NCI-H2107 treated with DMSO at 0.1 percent for 48 hours (cell line): ENCODE measurements at regions not wholly inside any gene's neighbourhood (a gene's known extent, or its start where the extent isn't known, plus 50 kb on each side); places are given as distances from the start of the nearest gene placed in this dataset.

ENCODE experiments used
- DNase-seq: peaks from one replicate; lab custom pipeline; 2025; ENCODE audit not compliant: unreplicated experiment; lab: John Stamatoyannopoulos, UW

DNA sequence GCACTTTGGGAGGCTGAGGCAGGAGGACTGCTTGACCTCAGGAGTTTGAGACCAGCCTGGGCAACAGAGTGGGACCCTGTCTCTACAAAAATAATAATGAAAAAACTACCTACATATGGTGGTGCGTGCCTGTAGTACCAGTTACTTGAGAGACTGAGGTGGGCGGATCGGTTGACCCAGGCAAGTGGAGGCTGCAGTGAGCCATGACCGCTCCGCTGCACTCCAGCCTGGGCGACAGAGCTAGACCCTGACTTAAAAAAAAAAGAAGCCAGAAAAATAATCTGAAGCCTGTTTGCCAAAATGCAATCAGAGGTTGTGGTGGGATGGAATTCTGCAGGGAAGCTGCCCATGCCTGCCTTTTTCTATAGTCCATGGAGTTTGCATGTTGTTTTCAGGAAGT lies 50.4 kb upstream of the GGTA1 start:
- DNase-seq = no peak

DNA sequence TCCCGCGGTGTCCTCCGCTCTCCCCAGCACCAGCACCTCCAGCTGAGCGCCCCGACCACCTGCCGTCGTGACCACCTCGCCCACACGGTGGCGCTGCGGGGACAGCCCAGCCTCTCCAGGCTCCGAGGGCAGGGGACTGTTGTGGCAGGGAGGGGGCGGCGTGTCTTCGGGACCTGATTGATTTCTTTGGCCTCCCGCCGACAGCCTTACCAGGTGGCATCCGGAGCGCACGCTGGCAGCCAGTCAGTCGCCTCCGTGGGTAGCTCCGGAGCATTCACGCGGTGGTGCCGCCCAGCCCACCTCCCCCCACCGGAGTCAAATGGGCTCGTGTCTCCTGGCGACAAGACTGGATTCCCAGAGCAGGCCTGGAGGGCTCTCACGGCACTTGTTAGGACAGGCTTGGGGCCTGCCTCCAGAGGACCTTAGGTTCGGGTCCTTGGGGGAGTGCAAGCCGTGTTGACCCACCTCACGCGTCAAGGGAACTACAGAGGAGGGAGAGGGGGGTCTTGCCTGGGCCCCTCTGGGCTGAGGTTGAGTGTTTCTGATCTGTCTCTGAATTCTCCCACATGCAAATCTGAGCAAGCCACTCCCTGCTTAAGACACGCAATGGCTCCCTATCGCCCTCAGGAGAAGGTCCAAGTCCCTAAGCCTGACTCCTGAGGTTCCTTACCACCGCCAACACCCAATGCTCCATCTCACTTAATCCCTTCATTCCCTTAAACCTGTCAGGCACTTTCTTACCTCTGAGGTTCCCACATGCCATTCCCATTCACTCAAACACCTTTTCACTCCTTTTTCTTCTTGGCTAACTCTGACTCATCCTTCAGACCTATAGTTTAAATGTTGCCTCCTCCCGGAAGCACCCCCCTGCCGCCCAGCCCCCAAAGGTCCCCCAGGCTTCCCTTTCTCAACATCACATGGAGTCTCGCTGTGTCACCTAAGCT lies 51.2 kb upstream of the GGTA1 start:
- DNase-seq = peak; percentile 28

DNA sequence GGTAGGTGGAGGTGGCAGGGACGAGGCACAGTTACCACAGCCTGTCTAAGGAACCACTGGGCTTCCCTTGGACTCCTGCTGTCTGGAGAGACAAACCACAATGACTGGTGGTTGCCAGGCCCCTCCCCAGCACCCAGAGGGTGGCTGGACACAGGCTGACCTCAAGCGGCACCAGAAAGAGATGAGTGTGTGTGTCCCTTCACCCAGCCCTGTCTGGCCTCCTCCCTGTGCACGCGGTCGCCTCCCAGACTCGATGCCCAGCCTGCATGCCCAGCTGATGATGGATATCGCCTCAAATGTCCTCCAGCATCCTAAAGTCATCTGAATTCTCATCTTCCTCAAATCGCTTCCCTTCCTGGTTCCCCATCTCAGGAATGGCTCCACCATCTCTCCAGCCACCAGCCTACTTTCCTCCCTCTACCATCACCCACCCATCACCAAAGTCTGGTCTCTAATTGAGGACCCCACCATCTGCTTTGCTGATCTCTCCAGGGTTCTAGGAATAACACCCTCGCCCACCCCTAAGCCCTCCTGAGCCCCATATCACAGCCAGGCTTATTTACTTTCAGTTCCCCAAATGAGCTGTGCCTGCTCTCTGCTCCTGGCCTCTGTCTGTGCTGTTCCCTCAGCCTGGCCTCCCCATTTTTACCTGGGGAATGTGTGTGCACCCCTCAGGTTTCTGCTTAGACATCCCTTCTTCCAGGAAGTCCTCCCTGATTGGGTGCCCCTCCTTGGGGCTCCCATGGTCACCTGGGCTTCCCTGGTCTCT lies 52.5 kb upstream of the GGTA1 start:
- DNase-seq = no peak

- no peak for DNase-seq
These were observed 56.4 kb upstream of the GGTA1 start for GRCh38 chr9:121556082-121556481.

DNA sequence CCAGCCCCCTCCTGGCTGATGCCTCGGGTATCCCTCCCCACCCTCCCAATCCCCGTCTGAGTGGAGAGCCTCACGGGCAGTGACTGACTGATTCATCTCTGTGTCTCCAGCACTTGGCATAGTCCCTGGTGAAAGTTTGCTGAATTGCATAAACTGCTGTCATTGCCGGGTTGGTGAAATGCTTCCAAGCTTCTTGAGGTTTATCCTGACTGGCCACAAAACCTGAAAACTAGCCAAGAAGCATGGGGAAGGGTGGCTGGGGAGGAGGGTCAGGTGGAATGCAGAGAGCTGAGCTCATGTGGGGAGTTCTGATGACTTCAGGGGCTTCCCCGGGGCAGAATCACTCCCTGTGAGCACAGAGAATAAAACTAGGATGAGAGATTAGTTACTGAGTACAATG lies 56.9 kb upstream of the GGTA1 start:
- no peak for DNase-seq

DNA sequence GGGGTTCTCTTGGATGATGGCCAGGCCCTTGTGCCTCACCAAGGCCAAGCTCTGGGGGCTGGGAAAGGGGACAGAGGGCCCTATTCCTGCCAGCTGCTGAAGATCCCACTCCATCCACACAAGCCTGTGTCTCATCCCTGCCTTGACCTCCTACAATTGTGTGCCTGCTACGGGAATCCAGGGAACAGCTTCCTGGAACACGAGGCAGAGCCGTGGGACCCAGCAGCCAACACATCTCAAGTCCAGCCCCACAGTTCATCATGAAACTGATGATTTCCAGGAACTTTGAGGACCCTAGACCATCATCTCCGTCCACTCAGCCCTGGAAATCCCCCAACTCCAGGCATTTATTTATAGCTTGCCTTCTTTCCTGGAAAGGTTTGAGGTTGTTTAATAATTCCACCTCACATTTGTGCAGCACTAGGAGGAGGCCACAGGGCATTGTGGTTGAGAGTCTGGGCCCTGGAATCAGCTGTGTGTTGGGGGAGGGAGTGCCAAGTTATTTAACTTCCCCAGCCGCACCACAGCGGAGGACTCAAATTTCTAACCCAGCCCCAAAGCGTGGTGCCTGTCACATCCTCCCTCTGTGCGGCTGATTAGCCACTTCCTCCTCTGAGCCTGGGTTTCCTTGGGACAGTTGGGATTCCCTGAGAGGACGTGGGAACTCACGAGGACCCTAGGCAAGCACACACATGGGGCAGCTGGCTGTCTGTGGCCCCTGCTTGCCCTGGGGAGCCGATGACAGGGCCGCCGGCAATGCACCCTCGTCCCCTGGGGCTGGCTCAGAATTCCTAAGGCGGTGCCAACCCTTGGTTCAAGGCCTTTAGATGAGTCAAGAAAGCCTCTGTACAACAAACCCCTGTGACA lies 58.2 kb upstream of the GGTA1 start:
- peak; percentile 53 for DNase-seq

GRCh38 chr9:121558473-121558872 lies 58.8 kb upstream of the GGTA1 start:
- DNase-seq = no peak

DNA sequence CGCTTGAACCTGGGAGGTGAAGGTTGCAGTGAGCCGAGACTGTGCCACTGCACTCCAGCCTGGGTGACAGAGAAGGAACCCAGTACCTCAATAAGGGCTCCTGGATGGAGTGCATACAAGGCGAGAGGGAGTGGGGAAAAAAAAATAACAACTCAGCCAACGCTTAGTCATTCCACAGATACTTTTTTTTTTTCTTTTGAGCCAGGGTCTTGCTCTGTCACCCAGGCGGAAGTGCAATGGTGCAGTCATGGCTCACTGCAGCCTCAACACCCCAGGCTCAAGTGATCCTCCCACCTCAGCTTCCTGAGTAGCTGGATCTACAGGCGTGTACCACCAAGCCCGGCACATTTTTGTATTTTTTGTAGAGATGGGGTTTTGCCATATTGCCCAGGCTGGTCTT lies 59.5 kb upstream of the GGTA1 start:
- no peak for DNase-seq

- DNase-seq = no peak
These were observed 61.3 kb upstream of the GGTA1 start for GRCh38 chr9:121560921-121561320.

- DNase-seq = no peak
These were observed 62.0 kb upstream of the GGTA1 start for GRCh38 chr9:121561385-121562222.

DNA sequence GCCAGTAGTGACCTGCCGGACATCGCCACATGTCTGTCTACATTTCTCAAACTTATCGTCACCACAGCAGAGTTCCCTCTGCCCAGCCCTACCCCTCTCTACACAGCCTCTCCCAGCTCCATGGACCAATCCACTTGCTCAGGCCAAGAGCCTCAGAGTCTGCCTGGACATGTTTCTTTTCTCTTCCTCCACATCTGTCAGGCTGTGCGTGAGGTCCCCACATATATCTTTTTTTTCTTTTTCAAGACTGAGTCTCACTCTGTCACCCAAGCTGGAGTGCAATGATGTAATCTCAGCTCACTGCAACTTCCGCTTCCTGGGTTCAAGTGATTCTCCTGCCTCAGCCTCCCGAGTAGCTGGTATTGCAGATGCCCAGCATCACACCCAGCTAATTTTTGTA lies 62.7 kb upstream of the GGTA1 start:
- DNase-seq = no peak

DNA sequence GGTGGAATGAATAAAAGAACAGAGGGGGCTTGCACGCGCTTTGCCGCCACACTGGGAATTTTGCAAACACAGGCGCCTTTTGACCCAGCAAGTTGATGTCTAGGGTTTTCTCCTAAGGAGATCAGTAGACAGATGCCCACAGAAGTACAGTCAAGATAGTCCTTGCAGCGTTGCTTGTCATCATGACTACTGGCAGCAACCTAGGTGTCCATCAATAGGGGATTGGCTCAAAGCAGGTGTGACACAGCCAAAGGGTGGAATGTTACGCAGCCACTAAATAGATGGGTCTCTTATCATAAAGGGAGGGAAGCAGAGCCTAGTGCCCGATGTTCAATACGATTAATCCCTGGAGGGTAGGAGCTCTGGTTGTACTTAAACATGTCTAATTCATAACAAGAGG lies 63.8 kb upstream of the GGTA1 start:
- no peak for DNase-seq

- no peak for DNase-seq
These were observed 64.3 kb upstream of the GGTA1 start for GRCh38 chr9:121563881-121564460.

DNA sequence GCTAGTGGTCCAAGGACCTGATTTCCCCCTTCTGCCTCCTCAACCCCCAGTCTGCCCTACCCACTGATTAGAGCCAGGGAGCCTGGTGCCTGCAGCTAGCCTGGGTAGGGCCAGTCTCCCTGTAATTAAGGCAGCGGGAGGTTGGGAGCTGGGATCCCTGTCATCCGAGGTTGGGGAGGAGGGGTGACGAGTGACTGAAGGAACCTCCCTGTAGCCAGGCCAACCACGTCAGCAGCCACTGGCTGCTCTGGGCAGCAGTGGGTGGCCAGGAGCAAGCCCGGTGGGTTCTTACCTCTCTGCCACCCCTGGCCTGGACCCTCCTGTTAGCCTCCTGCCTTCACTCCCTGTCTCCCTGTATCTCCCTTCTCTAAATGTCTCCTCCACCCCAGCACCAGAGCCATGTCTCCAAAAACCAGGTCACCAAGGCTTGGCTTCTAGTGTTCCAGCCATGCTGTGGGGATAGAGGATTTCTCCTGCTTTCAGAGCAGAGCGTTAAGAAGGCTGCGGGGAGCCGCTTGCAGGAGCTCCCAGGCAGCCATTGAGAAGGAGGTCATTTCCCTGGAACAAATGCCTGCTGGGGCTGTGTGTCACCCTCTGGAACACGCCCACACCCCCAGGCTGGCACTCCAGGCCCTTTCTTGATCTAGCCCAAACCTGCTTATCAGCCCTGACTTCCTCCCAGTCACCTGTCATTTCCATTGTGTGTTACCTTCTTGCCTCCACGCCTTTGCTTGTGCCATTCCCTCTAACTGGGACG lies 65.0 kb upstream of the GGTA1 start:
- no peak for DNase-seq

DNA sequence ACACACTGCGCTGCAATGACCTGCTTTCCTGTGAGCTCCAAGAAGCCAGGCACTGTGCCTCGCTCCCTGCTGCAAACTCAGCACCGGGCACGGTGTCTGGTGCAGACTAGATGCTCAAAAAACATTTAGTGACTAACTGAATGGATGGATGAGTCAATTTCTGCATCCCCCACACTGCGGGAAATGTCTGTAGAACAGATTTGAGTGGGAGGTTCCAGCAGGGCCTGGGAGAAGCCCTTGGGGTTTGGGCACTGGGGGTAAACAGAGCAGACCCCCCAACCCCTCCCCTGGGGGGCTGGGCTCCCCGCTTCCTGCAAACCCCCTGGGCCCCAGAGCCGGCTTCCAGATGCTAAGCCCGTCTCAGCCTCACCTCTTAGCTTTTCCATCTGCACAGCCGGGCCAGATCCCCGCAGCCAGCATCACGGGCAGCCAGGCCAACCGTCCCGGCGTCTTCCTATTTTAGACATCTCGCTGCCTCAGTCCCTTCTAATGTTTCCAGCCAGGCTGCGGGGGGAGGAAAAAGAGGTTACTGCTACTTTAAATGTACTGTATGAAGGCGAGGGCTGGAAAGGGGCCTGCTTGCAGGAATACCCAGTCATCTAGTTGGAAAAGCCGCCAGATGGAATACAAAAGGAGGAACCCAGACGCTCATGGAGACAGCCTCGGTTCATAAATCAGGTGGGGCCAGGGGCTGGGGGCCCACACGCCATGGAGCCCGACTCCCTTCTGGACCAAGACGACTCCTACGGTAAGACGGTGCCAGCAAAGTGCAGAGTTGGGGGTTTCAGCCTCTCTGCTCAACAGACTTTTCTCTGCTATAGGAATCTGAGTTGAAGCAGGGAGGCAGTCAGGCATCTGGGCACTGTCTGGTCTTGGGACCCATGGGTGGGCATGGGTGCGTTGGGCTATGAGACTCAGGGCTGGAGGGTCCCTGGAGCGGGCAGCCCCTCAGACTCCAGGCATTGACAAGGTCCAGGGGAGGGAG lies 67.1 kb upstream of the GGTA1 start:
- no peak for DNase-seq

DNA sequence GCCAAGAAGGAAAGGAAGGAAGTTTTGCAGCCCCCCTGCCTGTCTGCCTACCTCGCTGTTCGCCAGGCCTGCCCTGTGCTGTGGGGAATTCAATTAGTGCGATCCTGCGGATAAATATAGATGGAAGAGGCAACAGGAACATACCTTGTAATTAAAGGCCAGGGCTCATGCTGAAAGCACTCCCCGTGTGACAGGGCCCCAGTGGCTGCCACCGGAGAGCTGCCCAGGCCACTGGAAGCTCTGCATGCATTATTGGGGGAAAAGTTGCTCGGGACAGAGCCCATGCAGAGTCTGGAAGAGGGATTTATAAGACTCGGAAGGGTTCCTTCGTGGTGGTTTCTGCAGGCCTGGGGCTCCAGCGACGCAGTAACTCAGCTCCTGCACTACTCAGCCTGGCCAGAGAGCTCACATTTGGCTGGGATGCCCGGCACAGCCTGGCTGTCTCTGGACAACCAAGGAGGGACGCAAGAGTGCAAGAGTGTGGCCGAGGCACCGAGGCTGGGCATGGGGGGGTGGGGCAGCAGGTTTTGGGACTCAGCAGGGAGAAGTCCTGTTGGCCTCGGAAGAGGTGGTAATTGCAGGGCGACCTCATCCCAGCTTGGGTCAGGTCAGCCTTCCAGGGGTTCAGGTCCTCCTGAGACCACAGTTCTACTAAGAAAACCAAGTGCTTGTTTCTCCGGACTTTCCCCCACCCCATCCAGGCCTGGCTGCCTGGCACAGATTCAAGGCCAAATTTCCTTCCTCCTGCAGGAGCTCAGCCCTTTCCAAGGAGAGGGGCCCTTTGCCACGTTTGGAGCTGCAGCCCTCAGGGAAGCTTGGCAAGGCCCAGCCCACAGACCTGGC lies 68.1 kb upstream of the GGTA1 start:
- no peak for DNase-seq
